ENCODE measurements at regions not wholly inside any gene's neighbourhood (a gene's known extent, or its start where the extent isn't known, plus 50 kb on each side); places are given as distances from the start of the nearest gene placed in this dataset.
"Not testable (repeated sequence)": the region's sequence is repeated elsewhere in the genome, so short reads cannot be mapped to it uniquely, and the experiment has no call there.

- no peak for DNase-seq
Observed at GRCh38 chr6:40692337-40692736, 105.2 kb upstream of the LRFN2 start.

- DNase-seq = no peak
Observed at GRCh38 chr6:40689185-40689584, 102.0 kb upstream of the LRFN2 start.

DNA sequence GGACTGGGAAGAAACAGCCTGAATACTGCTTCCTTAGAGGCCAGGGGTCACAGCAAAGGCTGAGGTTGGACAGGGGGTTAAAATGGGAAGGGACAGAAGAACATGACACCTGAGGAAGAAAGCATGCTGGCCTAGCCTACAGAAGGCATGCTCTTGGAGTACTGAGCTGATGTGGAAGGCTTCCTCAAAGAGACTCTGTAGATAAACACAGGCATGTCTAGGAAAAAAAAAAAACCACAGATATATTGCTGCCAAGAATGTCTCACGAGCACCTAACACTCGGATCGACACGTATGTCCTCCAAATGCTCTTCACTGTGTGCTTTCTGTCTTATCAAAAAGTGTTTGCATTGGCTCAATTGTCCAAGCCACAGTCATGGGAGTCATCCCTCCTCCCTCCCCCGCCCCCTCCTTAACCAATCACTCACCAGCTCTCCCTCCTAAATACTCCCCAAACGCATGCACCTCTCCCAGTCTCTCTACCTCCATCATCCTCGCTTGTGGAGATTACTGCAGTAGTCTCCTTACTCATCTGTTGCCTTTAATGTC lies 101.1 kb upstream of the LRFN2 start:
- DNase-seq = no peak

DNA sequence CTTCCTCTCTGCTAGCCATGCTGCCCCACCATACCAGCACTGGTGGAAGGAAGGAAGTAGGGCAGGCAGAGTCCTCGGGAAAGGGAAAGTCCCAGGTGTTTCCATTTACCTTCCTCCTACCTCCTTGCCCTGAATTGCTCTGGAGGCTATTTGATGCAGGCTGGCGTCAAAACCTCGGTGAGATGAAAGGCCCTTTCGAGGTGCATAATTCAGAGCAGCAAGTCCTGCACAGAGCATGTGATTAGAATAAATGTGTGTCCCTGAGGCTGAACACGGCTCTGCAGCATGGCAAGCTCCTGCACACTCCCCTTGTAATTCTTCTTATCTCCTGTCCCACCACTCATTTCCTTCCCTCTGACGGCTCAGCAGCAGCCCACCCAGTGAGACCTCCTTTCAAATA lies 98.7 kb upstream of the LRFN2 start:
- no peak for DNase-seq

- no peak for DNase-seq
Observed at GRCh38 chr6:40681622-40682021, 94.5 kb upstream of the LRFN2 start.

DNA sequence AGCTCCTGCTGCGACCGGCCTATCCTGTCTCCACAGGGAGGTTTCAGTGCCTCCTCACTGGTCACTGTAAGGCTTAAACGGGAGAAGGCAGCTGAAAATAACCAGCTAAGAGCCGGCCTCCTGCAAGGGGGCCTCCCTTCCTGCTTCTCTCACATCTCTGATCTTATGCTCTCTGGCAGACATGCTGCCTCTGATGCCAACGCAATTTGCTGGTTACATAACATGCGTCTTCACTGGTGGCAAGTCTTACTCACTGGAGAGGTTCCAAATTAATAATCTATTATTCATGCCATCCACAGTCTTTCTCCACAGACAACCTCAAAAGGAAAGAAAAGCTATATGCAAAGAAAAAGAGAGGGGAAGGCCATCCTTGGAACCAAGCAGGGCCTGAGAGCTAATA lies 91.8 kb upstream of the LRFN2 start:
- no peak for DNase-seq

- DNase-seq = no peak
Observed at GRCh38 chr6:40674170-40674569, 87.0 kb upstream of the LRFN2 start.

DNA sequence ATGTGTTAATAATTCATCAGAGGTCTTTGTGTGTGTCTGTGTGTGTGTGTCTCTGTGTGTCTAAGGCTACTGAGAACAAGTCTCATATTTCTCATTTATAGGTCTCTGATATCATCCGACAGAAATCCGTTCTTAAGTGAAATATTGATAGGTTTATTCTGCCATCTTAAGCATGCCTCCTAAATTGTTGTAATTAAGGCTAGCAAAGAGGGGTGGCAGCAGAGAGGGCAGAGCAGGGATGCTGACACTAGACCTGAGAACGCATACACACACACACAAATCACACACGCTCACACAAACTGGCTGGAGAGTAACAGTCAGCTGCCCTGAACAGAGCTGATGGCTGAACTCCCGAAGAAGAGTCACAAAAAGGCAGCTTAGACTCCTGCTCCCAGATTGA lies 84.9 kb upstream of the LRFN2 start:
- DNase-seq = no peak

DNA sequence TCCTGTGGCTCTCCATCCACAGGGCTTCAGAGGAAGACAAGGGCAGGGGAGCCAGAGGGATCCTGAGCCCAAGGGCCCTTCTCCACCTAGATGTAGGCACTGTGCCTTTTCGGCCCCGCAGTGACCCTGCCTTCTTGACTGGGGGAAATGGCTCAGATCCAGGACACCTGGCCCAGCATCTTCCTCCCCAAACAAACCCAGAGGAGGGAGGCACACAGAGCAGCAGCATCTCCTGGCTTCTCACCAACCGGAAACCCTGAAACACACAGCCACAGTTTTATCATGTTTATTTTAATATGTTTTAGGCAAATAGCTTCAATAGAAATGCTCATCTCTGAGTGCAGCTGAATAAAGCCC lies 84.5 kb upstream of the LRFN2 start:
- no peak for DNase-seq

- no peak for DNase-seq
Observed at GRCh38 chr6:40671001-40671693, 84.0 kb upstream of the LRFN2 start.

- no peak for DNase-seq
Observed at GRCh38 chr6:40669343-40669742, 82.2 kb upstream of the LRFN2 start.

DNA sequence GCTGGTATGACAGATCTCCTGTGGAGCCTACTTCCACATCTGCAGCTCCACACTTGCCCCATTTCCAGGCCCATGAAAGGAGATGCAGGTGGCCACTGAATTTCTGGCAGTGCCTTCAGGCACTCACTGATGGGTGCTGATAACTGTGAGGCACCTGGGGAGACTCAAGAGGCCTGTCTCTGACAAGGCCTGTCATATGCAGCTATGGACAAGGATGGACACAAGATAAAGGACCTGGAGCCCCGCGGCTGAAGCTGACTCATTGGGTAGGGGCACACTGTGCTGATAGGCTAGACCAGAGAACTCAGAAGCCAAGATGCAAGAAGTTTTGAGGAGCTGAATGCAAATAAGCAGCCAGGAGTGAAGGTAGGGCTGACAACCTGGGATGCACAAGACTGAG lies 81.0 kb upstream of the LRFN2 start:
- no peak for DNase-seq

DNA sequence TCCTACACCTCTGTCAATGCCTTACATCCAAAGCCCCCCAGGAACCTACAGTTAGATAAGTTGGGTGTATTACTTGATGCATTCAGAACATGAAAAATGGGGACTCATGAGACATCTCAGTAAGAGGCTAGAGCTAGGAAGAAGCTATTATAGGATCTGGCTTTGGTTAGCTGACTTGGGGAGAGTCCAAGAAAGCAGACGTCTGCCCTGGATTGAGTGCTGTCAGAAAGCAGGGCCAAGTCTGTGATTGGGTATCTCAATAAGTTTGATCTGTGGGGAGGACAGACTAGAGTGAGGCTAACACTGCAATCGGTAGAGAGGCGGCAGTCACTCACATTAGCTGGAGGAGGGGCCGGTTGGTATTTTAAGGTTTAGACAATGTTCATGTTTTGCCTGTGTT lies 79.4 kb upstream of the LRFN2 start:
- DNase-seq = no peak

GRCh38 chr6:40661726-40662125 lies 74.6 kb upstream of the LRFN2 start:
- no peak for DNase-seq

- not testable (repeated sequence) for DNase-seq
Observed at GRCh38 chr6:40656772-40657171, 69.6 kb upstream of the LRFN2 start.

DNA sequence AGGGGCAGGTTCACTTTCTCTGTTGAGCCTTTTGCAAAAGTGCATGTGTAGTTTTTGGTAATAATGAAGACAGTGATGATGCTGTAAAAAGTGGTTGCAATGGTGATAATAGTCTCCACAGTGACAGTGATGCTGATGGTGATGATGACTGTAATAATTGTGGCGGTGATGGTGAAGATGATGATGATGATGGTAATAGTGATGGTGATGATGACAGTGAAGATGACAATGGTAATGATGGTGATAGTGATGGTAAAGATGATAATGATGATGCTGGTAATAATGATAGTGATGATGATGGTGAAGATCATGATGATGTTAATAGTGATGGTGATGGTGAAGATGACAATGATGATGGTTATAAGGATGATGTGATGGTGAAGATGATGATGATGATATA lies 67.7 kb upstream of the LRFN2 start:
- DNase-seq = no peak

- no peak for DNase-seq
Observed at GRCh38 chr6:40645043-40645442, 57.9 kb upstream of the LRFN2 start.

DNA sequence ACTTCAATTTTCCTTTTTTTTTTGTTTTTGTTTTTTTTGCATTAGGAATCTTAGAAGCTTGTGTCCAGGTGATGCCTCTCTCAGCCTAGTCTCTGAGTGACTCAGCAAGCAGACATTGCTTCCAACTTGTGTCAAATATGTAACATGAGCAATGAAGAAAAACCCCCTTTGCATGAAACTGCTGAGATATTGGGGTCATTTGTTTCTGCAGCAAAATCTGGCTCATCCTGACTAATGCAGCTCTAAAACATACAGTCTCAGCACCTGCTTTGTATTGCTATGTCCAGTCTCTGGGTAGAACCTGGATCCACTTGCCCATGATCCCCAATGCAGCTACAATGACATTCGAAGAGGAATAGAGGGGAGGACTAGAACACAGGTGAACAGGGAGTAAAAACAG lies 55.7 kb upstream of the LRFN2 start:
- DNase-seq = no peak

DNA sequence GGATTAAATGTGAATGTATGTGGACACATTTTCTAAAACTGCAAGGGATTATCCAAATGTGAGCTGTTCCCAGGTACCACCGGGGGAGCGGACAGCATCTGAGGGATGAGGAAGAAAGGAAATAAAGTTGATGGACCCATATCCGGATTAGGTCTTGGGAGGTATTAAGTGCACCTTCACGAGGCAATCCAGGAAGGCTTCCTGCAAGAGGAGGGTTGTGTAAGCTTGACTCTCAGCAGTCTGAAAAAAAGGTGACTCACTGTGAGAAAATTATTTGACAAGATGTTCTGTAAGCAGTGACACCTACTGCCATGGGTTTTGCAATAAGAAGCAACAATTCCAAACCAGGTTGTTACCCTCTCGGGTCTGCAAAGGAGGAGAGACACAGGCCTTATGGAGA lies 55.0 kb upstream of the LRFN2 start:
- DNase-seq = no peak

- DNase-seq = peak; percentile 34
Observed at GRCh38 chr6:40640599-40641227, 53.5 kb upstream of the LRFN2 start.
